NCI-H187 (cell line): ENCODE measurements at regions not wholly inside any gene's neighbourhood (a gene's known extent, or its start where the extent isn't known, plus 50 kb on each side); places are given as distances from the start of the nearest gene placed in this dataset.
"Not testable (repeated sequence)": the region's sequence is repeated elsewhere in the genome, so short reads cannot be mapped to it uniquely, and the experiment has no call there.

Source experiments
- DNase-seq, 2 experiments: peaks; one replicate each; lab custom pipeline; 2025; lab: John Stamatoyannopoulos, UW

DNA sequence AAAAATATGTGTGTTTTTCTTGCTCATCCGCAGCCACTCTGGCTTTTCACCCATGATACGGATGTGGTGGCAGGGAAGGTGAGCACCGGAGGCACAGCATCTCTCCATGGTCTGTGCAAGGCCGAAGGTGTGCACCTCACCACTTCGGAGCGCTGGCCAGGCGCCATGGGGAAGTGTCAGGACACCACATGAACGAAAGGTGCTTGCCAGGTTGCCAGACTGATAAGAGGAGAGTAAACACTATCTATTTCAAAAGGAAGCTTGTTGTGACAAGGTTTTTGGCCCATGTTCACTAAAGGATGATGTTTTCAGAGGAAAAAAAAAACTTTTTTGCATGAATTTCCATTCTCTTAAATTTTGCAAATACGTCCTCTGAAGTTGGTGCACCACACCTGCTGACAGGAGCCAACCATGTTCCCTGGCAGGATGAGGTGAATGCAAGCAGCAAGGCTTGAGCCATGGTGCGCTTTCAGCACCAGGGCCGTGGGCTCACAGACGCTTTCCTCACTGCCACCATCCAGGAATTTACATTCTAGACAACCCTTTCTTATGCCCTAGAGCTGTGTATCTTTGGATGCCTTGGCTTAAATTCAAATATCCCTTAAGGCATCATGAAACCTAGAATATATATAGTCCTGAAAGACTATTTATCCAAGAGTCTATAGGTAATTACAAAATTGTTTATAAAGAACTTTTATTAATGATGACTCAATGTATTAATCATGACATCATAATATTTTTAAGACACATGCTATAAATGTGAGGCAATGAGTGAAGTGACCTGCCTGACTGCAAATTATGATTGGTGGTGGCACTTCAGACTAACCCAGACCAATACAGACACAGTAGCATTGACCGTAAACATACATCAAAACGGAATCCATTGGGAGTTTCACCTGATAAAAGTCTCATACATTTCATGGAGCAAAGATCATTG lies 234.5 kb downstream of the TFAP2A start:
- DNase-seq: no peak

DNA sequence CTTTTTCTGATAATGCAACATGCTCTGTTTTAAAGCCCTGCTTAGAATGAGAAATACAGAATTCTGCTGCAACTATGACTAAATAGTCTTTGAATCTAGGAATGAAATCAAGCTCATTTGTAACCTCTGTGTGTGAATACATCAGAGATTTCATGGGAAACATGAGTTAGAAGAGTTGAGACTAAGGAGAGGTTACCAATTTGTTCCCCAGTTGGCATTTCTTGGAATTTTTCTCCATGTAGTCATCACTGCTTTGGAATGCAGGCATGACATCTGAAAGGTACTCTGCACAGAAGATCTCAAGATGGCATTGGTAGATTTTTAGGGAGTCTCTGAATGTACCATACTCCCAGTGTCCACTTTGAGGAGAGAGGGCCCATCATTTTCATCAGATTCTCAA lies 237.2 kb downstream of the TFAP2A start:
- no peak for DNase-seq

DNA sequence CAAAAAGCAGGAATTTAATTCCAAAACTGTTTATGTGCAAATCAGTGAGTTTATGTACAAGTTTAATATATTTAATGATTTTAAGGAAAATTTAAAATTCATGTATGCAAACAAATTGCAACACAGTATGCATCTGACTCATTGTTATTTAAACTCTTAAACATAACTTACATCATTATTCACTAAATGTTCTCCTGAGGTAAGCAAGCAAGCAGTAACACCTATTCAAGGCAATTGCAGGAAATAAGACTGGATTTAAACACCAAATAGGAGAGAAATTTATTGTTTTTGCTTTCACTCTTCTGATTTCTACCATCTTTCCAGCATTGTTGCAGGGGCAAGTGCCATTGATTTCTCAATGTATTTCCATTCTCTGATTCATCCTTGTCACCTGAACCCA lies 239.5 kb downstream of the TFAP2A start:
- DNase-seq: no peak

DNA sequence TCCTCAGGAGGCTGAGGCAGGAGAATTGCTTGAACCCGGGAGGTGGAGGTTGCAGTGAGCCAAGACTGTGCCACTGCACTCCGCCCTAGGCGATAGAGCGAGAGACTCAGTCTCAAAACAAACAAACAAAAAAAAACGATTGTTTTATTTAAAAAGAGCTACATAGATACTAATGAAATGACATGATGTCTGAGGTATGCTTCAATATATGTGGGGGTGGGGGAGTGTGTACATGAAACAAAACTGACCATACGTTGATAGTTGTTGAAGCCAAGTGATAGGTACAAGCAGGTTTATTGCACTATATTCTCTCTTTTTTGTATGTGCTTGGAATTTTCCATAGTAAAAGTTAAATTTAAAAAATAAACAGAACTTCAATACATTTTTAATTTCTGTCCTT lies 240.1 kb downstream of the TFAP2A start:
- DNase-seq: no peak

GRCh38 chr6:10174056-10174455 lies 240.8 kb downstream of the TFAP2A start:
- DNase-seq: no peak

DNA sequence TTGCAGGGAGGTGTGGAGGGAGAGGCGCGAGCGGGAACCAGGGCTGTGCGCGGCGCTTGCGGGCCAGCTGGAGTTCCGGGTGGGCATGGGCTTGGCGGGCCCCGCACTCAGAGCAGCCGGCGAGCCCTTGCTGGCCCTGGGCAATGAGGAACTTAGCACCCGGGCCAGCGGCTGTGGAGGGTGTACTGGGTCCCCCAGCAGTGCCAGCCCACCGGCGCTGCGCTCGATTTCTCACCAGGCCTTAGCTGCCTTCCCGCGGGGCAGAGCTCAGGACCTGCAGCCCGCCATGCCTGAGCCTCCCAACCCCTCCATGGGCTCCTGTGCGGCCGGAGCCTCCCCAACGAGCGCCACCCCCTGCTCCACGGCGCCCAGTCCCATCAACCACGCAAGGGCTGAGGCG lies 243.2 kb downstream of the TFAP2A start:
- not testable (repeated sequence) for DNase-seq

- no peak for DNase-seq
These were observed 244.1 kb downstream of the TFAP2A start for GRCh38 chr6:10170816-10171215.

- DNase-seq: no peak
These were observed 248.8 kb downstream of the TFAP2A start for GRCh38 chr6:10166031-10166430.

GRCh38 chr6:10163203-10163962 lies 251.5 kb downstream of the TFAP2A start:
- no peak for DNase-seq

- no peak for DNase-seq
These were observed 258.0 kb downstream of the TFAP2A start for GRCh38 chr6:10156875-10157274.

- no peak for DNase-seq
These were observed 260.6 kb downstream of the TFAP2A start for GRCh38 chr6:10154251-10154650.

DNA sequence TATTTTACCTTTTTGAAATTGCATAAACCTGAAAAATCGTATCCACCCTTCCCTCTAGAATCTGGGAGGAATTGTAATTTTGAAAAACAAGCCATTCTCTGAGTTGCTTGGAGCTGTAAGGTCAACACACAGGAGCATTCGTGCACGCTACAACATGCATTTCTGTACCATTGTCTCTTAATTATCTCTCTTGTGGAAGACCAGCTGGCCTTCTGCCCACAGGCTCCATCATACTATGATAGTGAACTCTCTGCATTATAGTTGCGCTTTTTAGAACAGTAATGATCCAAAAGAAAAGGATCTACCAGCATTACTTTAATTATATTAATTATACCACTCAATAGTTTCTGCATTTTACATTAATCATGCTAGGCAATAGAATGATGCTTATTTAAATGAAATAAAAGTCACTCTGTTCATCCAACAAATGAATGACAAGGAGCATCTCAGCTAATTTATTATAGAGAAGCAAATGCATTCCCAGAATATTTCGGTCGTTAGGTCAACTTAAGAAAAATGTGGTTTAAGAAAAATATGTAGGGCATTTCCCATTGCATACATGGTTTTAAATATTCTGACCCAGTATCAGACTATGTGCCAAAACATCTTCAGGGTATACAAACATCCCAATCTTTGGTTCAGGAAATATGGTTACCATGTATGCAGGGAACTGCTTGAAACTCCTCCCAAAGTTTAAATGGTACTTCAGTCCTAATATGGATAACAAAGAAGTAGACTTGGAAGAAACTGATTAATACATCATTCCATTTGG lies 263.5 kb downstream of the TFAP2A start:
- DNase-seq: no peak

- no peak for DNase-seq
These were observed 265.3 kb downstream of the TFAP2A start for GRCh38 chr6:10149603-10150002.

- DNase-seq: no peak
These were observed 268.0 kb downstream of the TFAP2A start for GRCh38 chr6:10146715-10147451.

GRCh38 chr6:10144772-10145171 lies 270.1 kb downstream of the TFAP2A start:
- no peak for DNase-seq

DNA sequence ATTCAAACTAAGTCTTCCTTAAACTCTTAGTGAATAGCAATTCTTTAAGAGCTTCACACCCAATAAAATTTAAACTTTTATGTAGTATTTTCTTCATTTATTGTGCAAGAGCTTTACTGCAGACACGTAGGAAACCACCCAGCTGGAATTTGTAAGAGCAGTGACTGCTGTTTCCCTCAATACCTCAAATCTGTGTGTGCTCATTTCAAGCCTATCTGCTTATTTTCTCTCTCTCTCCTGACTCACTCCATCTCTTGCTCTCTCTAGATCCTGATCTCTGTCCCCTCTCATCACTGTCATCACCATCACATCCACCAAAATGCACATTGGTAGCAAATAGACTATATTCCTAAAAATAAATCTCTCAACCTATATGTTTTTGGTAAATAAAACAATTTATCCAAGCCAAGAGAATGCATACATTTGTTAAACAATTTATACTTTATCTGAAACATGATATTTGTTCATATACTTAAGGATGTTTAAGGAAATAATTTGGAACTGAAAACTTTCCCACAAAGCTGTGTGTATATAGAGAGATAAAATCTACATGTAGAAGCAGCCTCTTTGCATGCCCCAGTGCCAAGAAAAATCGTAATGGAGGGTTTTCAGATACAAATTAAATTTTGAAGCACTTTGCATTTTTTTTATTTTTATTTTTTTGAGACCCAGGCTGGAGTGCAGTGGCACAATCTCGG lies 273.0 kb downstream of the TFAP2A start:
- DNase-seq: no peak

GRCh38 chr6:10140824-10141223 lies 274.1 kb downstream of the TFAP2A start:
- no peak for DNase-seq

- DNase-seq: no peak
These were observed 274.7 kb downstream of the TFAP2A start for GRCh38 chr6:10140136-10140535.

DNA sequence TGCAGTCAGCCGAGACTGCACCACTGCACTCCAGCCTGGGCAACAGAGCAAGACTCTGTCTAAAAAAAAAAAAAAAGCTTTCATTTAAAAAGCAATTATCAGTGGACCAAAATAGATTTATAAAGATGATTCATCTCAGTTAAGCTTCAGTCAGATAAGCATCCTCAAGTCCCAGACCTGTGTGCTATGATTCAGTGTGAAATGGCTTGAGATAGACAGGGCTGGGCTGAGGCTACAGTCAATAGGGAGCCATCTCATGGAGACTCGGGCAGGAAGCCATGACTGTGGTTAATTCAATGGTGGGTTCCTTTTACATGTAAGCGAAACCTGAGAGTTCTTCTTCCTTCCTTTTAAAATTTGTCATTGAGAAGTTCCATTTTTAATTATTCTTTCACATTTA lies 276.0 kb downstream of the TFAP2A start:
- DNase-seq: no peak

GRCh38 chr6:10136636-10137035 lies 278.2 kb downstream of the TFAP2A start:
- no peak for DNase-seq

- not testable (repeated sequence) for DNase-seq
These were observed 280.7 kb downstream of the TFAP2A start for GRCh38 chr6:10134185-10134584.
